Activated naive CD4-positive, alpha-beta T cell treated with anti-CD3 and anti-CD28 coated beads for 36 hours (primary cell): ENCODE measurements at regions not wholly inside any gene's neighbourhood (a gene's known extent, or its start where the extent isn't known, plus 50 kb on each side); places are given as distances from the start of the nearest gene placed in this dataset.
"Not testable (repeated sequence)": the region's sequence is repeated elsewhere in the genome, so short reads cannot be mapped to it uniquely, and the experiment has no call there.

Source experiments
- CTCF ChIA-PET: fragments of 350-600 bp; sonication (Branson Sonifier 250); formaldehyde crosslinking; loops from one replicate; lab custom pipeline; 2021; ENCODE audit warnings: antibody characterized with exemption; lab: Charles Lee
- DNase-seq: peaks from one replicate; pipeline ENCODE4 v3.0.0-alpha.2; 2020
- H3K27ac Mint-ChIP-seq: one replicate; pipeline ENCODE4 v1.8.0; 2021; ENCODE audit warnings: mild to moderate bottlenecking, mixed read lengths
- H3K27me3 Mint-ChIP-seq: one replicate; pipeline ENCODE4 v1.8.0; 2021; ENCODE audit warnings: low read depth, mixed read lengths
- H3K36me3 Mint-ChIP-seq: one replicate; pipeline ENCODE4 v1.8.0; 2021; ENCODE audit warnings: low read depth, mixed read lengths
- H3K4me1 Mint-ChIP-seq: one replicate; pipeline ENCODE4 v1.8.0; 2021; ENCODE audit warnings: low read depth, mixed read lengths
- H3K4me3 Mint-ChIP-seq: one replicate; pipeline ENCODE4 v1.8.0; 2021; ENCODE audit warnings: mild to moderate bottlenecking, moderate library complexity, mixed read lengths
- H3K9me3 Mint-ChIP-seq: one replicate; pipeline ENCODE4 v1.8.0; 2021; ENCODE audit warnings: mixed read lengths
- intact Hi-C: fragments of 100-400 bp; cut with micrococcal nuclease; formaldehyde crosslinking; loops from one replicate; pipeline ENCODE4 v1.15.1; 2023

GRCh38 chr6:145096846-145097245 lies 638.5 kb downstream of the EPM2A start:
- no peak for DNase-seq
- H3K9me3 Mint-ChIP-seq: peaks cover 8% of the 10 kb centered on the region
- no peak overlapping the region for H3K4me3 Mint-ChIP-seq
- CTCF ChIA-PET: no interaction called here
- intact Hi-C loops: no loop called here
- peaks cover 3% of the 10 kb centered on the region for H3K27me3 Mint-ChIP-seq
- H3K4me1 Mint-ChIP-seq: no peaks in the 10 kb centered on the region
- no peaks in the 10 kb centered on the region for H3K36me3 Mint-ChIP-seq
- H3K27ac Mint-ChIP-seq: no peak overlapping the region

- DNase-seq, H3K4me1 Mint-ChIP-seq, H3K27ac Mint-ChIP-seq, H3K36me3 Mint-ChIP-seq, intact Hi-C loops, CTCF ChIA-PET, H3K9me3 Mint-ChIP-seq, H3K27me3 Mint-ChIP-seq, H3K4me3 Mint-ChIP-seq: not testable (repeated sequence)
Observed at GRCh38 chr6:145098127-145098526, 637.2 kb downstream of the EPM2A start.

GRCh38 chr6:145099713-145100112 lies 635.6 kb downstream of the EPM2A start:
- no peaks in the 10 kb centered on the region for H3K4me1 Mint-ChIP-seq
- intact Hi-C loops: no loop called here
- DNase-seq: no peak
- peaks cover 3% of the 10 kb centered on the region for H3K27me3 Mint-ChIP-seq
- no peak overlapping the region for H3K4me3 Mint-ChIP-seq
- CTCF ChIA-PET: no interaction called here
- H3K9me3 Mint-ChIP-seq: peaks cover 8% of the 10 kb centered on the region
- no peak overlapping the region for H3K27ac Mint-ChIP-seq
- H3K36me3 Mint-ChIP-seq: no peaks in the 10 kb centered on the region

GRCh38 chr6:145110109-145110508 lies 625.2 kb downstream of the EPM2A start:
- H3K36me3 Mint-ChIP-seq: no peaks in the 10 kb centered on the region
- H3K27ac Mint-ChIP-seq: no peak overlapping the region
- H3K4me3 Mint-ChIP-seq: no peak overlapping the region
- no peaks in the 10 kb centered on the region for H3K9me3 Mint-ChIP-seq
- intact Hi-C loops: no loop called here
- peaks cover 9% of the 10 kb centered on the region for H3K27me3 Mint-ChIP-seq
- no peak for DNase-seq
- no peaks in the 10 kb centered on the region for H3K4me1 Mint-ChIP-seq
- CTCF ChIA-PET: no interaction called here

- H3K27ac Mint-ChIP-seq, H3K4me1 Mint-ChIP-seq, CTCF ChIA-PET, DNase-seq, H3K9me3 Mint-ChIP-seq, H3K4me3 Mint-ChIP-seq, intact Hi-C loops, H3K36me3 Mint-ChIP-seq: not testable (repeated sequence)
- peaks cover 14% of the 10 kb centered on the region for H3K27me3 Mint-ChIP-seq
Observed at GRCh38 chr6:145111407-145111806, 623.9 kb downstream of the EPM2A start.

- Mint-ChIP-seq H3K27me3 (peaks cover 14% of the 10 kb centered on the region), H3K4me1 (no peaks in the 10 kb centered on the region), H3K36me3 (no peaks in the 10 kb centered on the region), H3K4me3 (no peak overlapping the region), H3K9me3 (no peaks in the 10 kb centered on the region), H3K27ac (no peak overlapping the region)
- no peak for DNase-seq
- CTCF ChIA-PET: no interaction called here
- intact Hi-C loops: no loop called here
Observed at GRCh38 chr6:145112711-145113148, 622.6 kb downstream of the EPM2A start.

- Mint-ChIP-seq H3K27me3 (peaks cover 9% of the 10 kb centered on the region), H3K9me3 (no peaks in the 10 kb centered on the region), H3K27ac (no peak overlapping the region), H3K36me3 (no peaks in the 10 kb centered on the region), H3K4me3 (no peak overlapping the region), H3K4me1 (no peaks in the 10 kb centered on the region)
- intact Hi-C loops: no loop called here
- no peak for DNase-seq
- CTCF ChIA-PET: no interaction called here
Observed at GRCh38 chr6:145115638-145116037, 619.7 kb downstream of the EPM2A start.

GRCh38 chr6:145116591-145117178 lies 618.6 kb downstream of the EPM2A start:
- DNase-seq: no peak
- Mint-ChIP-seq H3K9me3 (no peaks in the 10 kb centered on the region), H3K27me3 (peaks cover 9% of the 10 kb centered on the region), H3K4me3 (no peak overlapping the region), H3K4me1 (no peaks in the 10 kb centered on the region), H3K27ac (no peak overlapping the region), H3K36me3 (no peaks in the 10 kb centered on the region)
- intact Hi-C loops: no loop called here
- CTCF ChIA-PET: no interaction called here

GRCh38 chr6:145118224-145118623 lies 617.1 kb downstream of the EPM2A start:
- Mint-ChIP-seq H3K27me3 (peaks cover 7% of the 10 kb centered on the region), H3K4me1 (no peaks in the 10 kb centered on the region), H3K4me3 (no peak overlapping the region), H3K27ac (no peak overlapping the region), H3K9me3 (peaks cover 1% of the 10 kb centered on the region), H3K36me3 (no peaks in the 10 kb centered on the region)
- intact Hi-C loops: no loop called here
- DNase-seq: no peak
- CTCF ChIA-PET: interaction anchor here (0.7 kb wide), 1 partner anchor 16 kb away, joined by 3 read pairs; no protein-coding TSS in a partner anchor

GRCh38 chr6:145119081-145119480 lies 616.2 kb downstream of the EPM2A start:
- Mint-ChIP-seq H3K4me3 (no peak overlapping the region), H3K4me1 (no peaks in the 10 kb centered on the region), H3K9me3 (peaks cover 1% of the 10 kb centered on the region), H3K27me3 (peaks cover 10% of the 10 kb centered on the region), H3K27ac (no peak overlapping the region), H3K36me3 (no peaks in the 10 kb centered on the region)
- intact Hi-C loops: no loop called here
- CTCF ChIA-PET: interaction anchor here (0.7 kb wide), 1 partner anchor 15 kb away, joined by 3 read pairs; no protein-coding TSS in a partner anchor
- no peak for DNase-seq

GRCh38 chr6:145132709-145133108 lies 602.6 kb downstream of the EPM2A start:
- intact Hi-C loops: no loop called here
- no peak overlapping the region for H3K4me3 Mint-ChIP-seq
- H3K4me1 Mint-ChIP-seq: no peaks in the 10 kb centered on the region
- CTCF ChIA-PET: no interaction called here
- H3K27ac Mint-ChIP-seq: no peak overlapping the region
- H3K9me3 Mint-ChIP-seq: no peaks in the 10 kb centered on the region
- peaks cover 3% of the 10 kb centered on the region for H3K27me3 Mint-ChIP-seq
- H3K36me3 Mint-ChIP-seq: no peaks in the 10 kb centered on the region
- no peak for DNase-seq

GRCh38 chr6:145135702-145136101 lies 599.6 kb downstream of the EPM2A start:
- no peaks in the 10 kb centered on the region for H3K9me3 Mint-ChIP-seq
- no peak for DNase-seq
- no peak overlapping the region for H3K27ac Mint-ChIP-seq
- intact Hi-C loops: no loop called here
- no peaks in the 10 kb centered on the region for H3K4me1 Mint-ChIP-seq
- H3K4me3 Mint-ChIP-seq: no peak overlapping the region
- CTCF ChIA-PET: no interaction called here
- H3K36me3 Mint-ChIP-seq: no peaks in the 10 kb centered on the region
- H3K27me3 Mint-ChIP-seq: peaks cover 5% of the 10 kb centered on the region

- no peaks in the 10 kb centered on the region for H3K36me3 Mint-ChIP-seq
- CTCF ChIA-PET: no interaction called here
- H3K4me1 Mint-ChIP-seq: no peaks in the 10 kb centered on the region
- intact Hi-C loops: no loop called here
- H3K9me3 Mint-ChIP-seq: no peaks in the 10 kb centered on the region
- no peak for DNase-seq
- H3K27me3 Mint-ChIP-seq: peaks cover 4% of the 10 kb centered on the region
- no peak overlapping the region for H3K4me3 Mint-ChIP-seq
- no peak overlapping the region for H3K27ac Mint-ChIP-seq
Observed at GRCh38 chr6:145137425-145137824, 597.9 kb downstream of the EPM2A start.
